ENCODE measurements at regions not wholly inside any gene's neighbourhood (a gene's known extent, or its start where the extent isn't known, plus 50 kb on each side); places are given as distances from the start of the nearest gene placed in this dataset.

DNA sequence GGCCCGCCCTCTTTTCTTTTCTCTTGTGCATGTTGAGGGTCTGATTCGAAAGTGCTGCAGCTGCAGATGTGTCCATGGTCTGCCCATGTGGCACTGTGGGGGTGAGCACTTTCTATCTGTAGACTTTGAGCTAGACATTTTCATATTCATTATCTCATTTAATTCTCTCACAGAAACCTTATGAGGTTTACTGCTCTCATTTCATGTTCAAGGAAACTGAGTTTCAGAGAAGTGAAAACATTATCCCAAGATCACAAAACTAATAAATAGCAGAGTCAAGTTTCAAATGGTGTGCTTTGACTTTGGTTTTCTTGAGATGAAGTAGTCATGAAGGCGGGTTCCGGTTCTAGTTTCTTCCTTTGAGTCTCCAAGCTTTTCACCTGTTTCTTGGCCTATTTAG, 536.5 kb upstream of the ZNF462 start:
- TF ChIP-seq, protein P1, sequence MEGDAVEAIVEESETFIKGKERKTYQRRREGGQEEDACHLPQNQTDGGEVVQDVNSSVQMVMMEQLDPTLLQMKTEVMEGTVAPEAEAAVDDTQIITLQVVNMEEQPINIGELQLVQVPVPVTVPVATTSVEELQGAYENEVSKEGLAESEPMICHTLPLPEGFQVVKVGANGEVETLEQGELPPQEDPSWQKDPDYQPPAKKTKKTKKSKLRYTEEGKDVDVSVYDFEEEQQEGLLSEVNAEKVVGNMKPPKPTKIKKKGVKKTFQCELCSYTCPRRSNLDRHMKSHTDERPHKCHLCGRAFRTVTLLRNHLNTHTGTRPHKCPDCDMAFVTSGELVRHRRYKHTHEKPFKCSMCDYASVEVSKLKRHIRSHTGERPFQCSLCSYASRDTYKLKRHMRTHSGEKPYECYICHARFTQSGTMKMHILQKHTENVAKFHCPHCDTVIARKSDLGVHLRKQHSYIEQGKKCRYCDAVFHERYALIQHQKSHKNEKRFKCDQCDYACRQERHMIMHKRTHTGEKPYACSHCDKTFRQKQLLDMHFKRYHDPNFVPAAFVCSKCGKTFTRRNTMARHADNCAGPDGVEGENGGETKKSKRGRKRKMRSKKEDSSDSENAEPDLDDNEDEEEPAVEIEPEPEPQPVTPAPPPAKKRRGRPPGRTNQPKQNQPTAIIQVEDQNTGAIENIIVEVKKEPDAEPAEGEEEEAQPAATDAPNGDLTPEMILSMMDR (optimal IDR thresholded peaks at IDR 0.05 in 1 of 3, IDR thresholded peaks at IDR 0.05 in 1 of 3, conservative IDR thresholded peaks at IDR 0.05 in 1 of 3; ENCODE audit: extremely low read depth in 1 of 3, insufficient read depth in 2 of 3, low read length in 3 of 3): no peak
- no peak for TF ChIP-seq EZH2 (IDR thresholded peaks at IDR 0.05; ENCODE audit: low read length)
